ENCODE measurements at regions not wholly inside any gene's neighbourhood (a gene's known extent, or its start where the extent isn't known, plus 50 kb on each side); places are given as distances from the start of the nearest gene placed in this dataset.

DNA sequence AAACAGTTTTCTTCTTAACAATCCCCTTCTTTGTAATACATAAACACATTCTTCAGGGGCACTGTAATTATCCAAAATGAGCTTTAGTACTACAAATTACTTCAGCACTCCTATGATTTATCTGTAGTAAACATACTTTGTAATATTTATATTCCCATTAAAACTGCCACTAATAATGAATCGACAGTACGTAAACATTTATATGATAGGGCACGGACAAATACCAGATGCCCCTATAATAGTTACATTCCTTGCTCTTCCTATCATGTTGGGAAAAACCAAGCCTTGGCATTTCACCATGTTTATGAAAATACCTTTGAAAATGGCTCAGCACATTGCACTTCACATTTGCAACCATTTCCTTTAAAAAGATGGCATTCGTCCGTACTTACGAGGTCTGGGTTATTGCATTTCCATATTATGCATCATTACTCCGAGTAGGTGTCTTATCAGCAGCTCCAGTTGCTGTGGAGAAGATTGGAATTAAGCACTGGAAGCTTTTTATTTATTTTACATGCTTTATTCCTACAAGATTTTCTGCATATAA lies 1043.4 kb downstream of the DIAPH3 start:
- H3K4me1 Mint-ChIP-seq (ENCODE audit: unreplicated experiment), result peaks cover 4% of the 10 kb centered on the region
- no peak for DNase-seq (ENCODE audit: low spot score)
- peaks cover 2% of the 10 kb centered on the region for H3K27me3 Mint-ChIP-seq (ENCODE audit: unreplicated experiment)
- no peaks in the 10 kb centered on the region for H3K36me3 Mint-ChIP-seq (ENCODE audit: low read depth, unreplicated experiment)
- no peaks in the 10 kb centered on the region for H3K9me3 Mint-ChIP-seq (ENCODE audit: unreplicated experiment)
- no peak overlapping the region for H3K27ac Mint-ChIP-seq (ENCODE audit: unreplicated experiment)
- TF ChIP-seq, protein P1, sequence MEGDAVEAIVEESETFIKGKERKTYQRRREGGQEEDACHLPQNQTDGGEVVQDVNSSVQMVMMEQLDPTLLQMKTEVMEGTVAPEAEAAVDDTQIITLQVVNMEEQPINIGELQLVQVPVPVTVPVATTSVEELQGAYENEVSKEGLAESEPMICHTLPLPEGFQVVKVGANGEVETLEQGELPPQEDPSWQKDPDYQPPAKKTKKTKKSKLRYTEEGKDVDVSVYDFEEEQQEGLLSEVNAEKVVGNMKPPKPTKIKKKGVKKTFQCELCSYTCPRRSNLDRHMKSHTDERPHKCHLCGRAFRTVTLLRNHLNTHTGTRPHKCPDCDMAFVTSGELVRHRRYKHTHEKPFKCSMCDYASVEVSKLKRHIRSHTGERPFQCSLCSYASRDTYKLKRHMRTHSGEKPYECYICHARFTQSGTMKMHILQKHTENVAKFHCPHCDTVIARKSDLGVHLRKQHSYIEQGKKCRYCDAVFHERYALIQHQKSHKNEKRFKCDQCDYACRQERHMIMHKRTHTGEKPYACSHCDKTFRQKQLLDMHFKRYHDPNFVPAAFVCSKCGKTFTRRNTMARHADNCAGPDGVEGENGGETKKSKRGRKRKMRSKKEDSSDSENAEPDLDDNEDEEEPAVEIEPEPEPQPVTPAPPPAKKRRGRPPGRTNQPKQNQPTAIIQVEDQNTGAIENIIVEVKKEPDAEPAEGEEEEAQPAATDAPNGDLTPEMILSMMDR (IDR thresholded peaks at IDR 0.05; ENCODE audit: unreplicated experiment), result no peak
- no peak overlapping the region for H3K4me3 Mint-ChIP-seq (ENCODE audit: unreplicated experiment)

DNA sequence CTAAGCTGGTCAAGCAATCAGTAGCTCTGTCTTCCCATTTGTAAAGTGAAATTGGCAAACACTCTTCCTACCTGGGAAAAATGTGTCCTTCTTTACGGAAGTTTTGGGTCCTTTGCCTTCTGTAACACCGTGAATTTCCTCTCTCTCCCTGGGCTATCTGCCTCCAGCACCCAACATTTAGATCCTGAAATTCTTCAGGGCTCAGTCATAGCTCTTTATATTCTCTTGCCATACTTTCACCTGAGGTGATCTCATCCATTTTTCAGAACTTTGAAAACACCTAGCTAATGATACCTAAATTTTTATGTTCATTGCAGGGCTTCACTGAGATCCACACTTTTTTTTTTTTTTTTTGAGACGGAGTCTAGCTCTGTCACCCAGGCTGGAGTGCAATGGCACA lies 1042.2 kb downstream of the DIAPH3 start:
- TF ChIP-seq, protein P1 (IDR thresholded peaks at IDR 0.05; ENCODE audit: unreplicated experiment), result no peak
- Mint-ChIP-seq H3K9me3 (ENCODE audit: unreplicated experiment) (no peaks in the 10 kb centered on the region), H3K4me1 (ENCODE audit: unreplicated experiment) (peaks cover 5% of the 10 kb centered on the region), H3K36me3 (ENCODE audit: low read depth, unreplicated experiment) (no peaks in the 10 kb centered on the region), H3K27me3 (ENCODE audit: unreplicated experiment) (peaks cover 2% of the 10 kb centered on the region), H3K4me3 (ENCODE audit: unreplicated experiment) (no peak overlapping the region), H3K27ac (ENCODE audit: unreplicated experiment) (no peak overlapping the region)
- no peak for DNase-seq (ENCODE audit: low spot score)

DNA sequence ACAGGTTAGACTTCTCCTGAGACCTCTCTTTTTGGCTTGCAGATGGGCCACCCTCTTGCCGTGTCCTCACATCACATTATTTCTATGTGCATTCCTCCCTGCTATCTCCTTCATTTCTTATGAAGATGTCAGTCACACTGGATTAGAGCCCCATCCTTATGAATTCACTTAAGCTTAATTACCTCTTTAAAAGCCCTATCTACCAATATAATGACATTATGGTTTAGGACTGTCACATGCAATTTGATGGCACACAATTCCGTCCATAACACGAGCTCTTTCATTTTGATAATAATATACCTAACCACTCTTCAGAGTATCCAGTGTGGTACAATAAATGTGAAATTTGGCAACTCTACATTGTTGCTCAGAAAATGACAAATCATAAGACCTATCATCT lies 1037.3 kb downstream of the DIAPH3 start:
- TF ChIP-seq, protein P1 (IDR thresholded peaks at IDR 0.05; ENCODE audit: unreplicated experiment), result no peak
- Mint-ChIP-seq H3K27me3 (ENCODE audit: unreplicated experiment) (no peaks in the 10 kb centered on the region), H3K4me3 (ENCODE audit: unreplicated experiment) (no peak overlapping the region), H3K27ac (ENCODE audit: unreplicated experiment) (no peak overlapping the region), H3K36me3 (ENCODE audit: low read depth, unreplicated experiment) (no peaks in the 10 kb centered on the region), H3K4me1 (ENCODE audit: unreplicated experiment) (peaks cover 14% of the 10 kb centered on the region), H3K9me3 (ENCODE audit: unreplicated experiment) (no peaks in the 10 kb centered on the region)
- no peak for DNase-seq (ENCODE audit: low spot score)

DNA sequence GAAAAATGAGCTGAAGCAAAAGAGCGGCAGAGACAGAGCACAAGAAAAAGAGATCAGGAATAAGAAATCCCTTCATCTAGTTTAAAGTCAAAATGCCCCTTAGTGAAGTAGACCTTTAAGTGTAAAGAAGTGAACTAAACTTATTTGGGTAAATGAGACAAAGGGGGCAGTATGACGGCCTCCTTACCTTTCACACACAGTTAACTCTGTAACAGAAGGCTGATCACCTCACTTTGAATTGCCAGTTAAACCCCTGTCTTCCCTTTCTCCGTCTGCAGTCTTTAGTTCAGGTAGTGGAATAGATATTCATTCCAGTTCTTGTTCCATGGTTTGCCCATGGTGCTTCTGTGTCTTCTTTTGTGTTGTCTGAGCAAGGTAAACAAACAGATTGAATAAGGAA lies 1029.8 kb downstream of the DIAPH3 start:
- H3K4me3 Mint-ChIP-seq (ENCODE audit: unreplicated experiment), result no peak overlapping the region
- H3K4me1 Mint-ChIP-seq (ENCODE audit: unreplicated experiment), result no peaks in the 10 kb centered on the region
- H3K36me3 Mint-ChIP-seq (ENCODE audit: low read depth, unreplicated experiment), result no peaks in the 10 kb centered on the region
- TF ChIP-seq, protein P1 (IDR thresholded peaks at IDR 0.05; ENCODE audit: unreplicated experiment), result no peak
- no peaks in the 10 kb centered on the region for H3K9me3 Mint-ChIP-seq (ENCODE audit: unreplicated experiment)
- no peaks in the 10 kb centered on the region for H3K27me3 Mint-ChIP-seq (ENCODE audit: unreplicated experiment)
- no peak overlapping the region for H3K27ac Mint-ChIP-seq (ENCODE audit: unreplicated experiment)
- DNase-seq (ENCODE audit: low spot score), result no peak

DNA sequence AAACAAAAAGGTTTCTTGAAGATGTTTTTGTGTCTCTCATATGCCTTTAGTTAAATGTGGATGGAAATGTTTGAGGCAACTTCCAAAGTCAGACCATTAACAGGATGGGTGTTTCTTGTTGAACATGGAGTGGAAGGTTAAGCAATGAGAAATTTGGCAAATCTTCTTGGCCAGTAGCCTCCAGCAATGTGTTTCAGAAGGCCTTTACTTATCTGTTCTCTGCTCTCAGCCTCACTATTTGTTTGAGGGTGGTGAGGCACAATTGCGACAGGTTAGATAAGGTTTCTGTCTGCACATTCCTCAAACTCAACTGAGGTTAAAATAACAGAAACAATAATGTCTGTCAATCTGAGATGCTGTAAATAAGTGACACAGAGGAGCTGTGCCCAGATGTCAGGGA lies 1019.0 kb downstream of the DIAPH3 start:
- DNase-seq (ENCODE audit: low spot score), result no peak
- no peaks in the 10 kb centered on the region for H3K9me3 Mint-ChIP-seq (ENCODE audit: unreplicated experiment)
- no peaks in the 10 kb centered on the region for H3K4me1 Mint-ChIP-seq (ENCODE audit: unreplicated experiment)
- TF ChIP-seq, protein P1 (IDR thresholded peaks at IDR 0.05; ENCODE audit: unreplicated experiment), result no peak
- H3K4me3 Mint-ChIP-seq (ENCODE audit: unreplicated experiment), result no peak overlapping the region
- no peaks in the 10 kb centered on the region for H3K36me3 Mint-ChIP-seq (ENCODE audit: low read depth, unreplicated experiment)
- no peak overlapping the region for H3K27ac Mint-ChIP-seq (ENCODE audit: unreplicated experiment)
- H3K27me3 Mint-ChIP-seq (ENCODE audit: unreplicated experiment), result no peaks in the 10 kb centered on the region

Measured in endothelial cell (in vitro differentiated cells).